Hematopoietic multipotent progenitor cell treated with erythropoietin and hydrocortisone succinate and interleukin-3 and kit ligand, for 15 days (in vitro differentiated cells): ENCODE measurements at regions not wholly inside any gene's neighbourhood (a gene's known extent, or its start where the extent isn't known, plus 50 kb on each side); places are given as distances from the start of the nearest gene placed in this dataset.

Source experiments
- DNase-seq: peaks from one replicate; pipeline ENCODE4 v3.0.0-alpha.2; 2015; ENCODE audit warnings: low spot score

GRCh38 chr16:59173408-59173831 is 439.3 kb upstream of the GOT2 start:
- DNase-seq = no peak

- DNase-seq = no peak
Observed at GRCh38 chr16:59170099-59170712, 436.1 kb upstream of the GOT2 start.

GRCh38 chr16:59169168-59169567 is 435.1 kb upstream of the GOT2 start:
- no peak for DNase-seq

- DNase-seq = no peak
Observed at GRCh38 chr16:59168461-59169114, 434.5 kb upstream of the GOT2 start.

GRCh38 chr16:59164461-59164860 is 430.3 kb upstream of the GOT2 start:
- DNase-seq = no peak

GRCh38 chr16:59163371-59164055 is 429.4 kb upstream of the GOT2 start:
- no peak for DNase-seq

GRCh38 chr16:59161679-59162078 is 427.6 kb upstream of the GOT2 start:
- no peak for DNase-seq

- DNase-seq = no peak
Observed at GRCh38 chr16:59154295-59154694, 420.2 kb upstream of the GOT2 start.

- no peak for DNase-seq
Observed at GRCh38 chr16:59148769-59149155, 414.6 kb upstream of the GOT2 start.

GRCh38 chr16:59148056-59148768 is 414.1 kb upstream of the GOT2 start:
- DNase-seq = no peak

- DNase-seq = no peak
Observed at GRCh38 chr16:59146140-59146539, 412.0 kb upstream of the GOT2 start.

GRCh38 chr16:59144841-59145240 is 410.7 kb upstream of the GOT2 start:
- DNase-seq = no peak

- DNase-seq = no peak
Observed at GRCh38 chr16:59144326-59144725, 410.2 kb upstream of the GOT2 start.

GRCh38 chr16:59126486-59126885 is 392.4 kb upstream of the GOT2 start:
- DNase-seq = no peak

- no peak for DNase-seq
Observed at GRCh38 chr16:59124056-59124455, 389.9 kb upstream of the GOT2 start.

- DNase-seq = no peak
Observed at GRCh38 chr16:59123479-59123878, 389.4 kb upstream of the GOT2 start.

GRCh38 chr16:59122262-59122537 is 388.1 kb upstream of the GOT2 start:
- DNase-seq = no peak

- no peak for DNase-seq
Observed at GRCh38 chr16:59121411-59122261, 387.5 kb upstream of the GOT2 start.

- DNase-seq = no peak
Observed at GRCh38 chr16:59116744-59117143, 382.6 kb upstream of the GOT2 start.

- no peak for DNase-seq
Observed at GRCh38 chr16:59114790-59115189, 380.7 kb upstream of the GOT2 start.

GRCh38 chr16:59113004-59113670 is 379.0 kb upstream of the GOT2 start:
- DNase-seq = no peak

GRCh38 chr16:59111280-59111679 is 377.2 kb upstream of the GOT2 start:
- no peak for DNase-seq
